HepG2 (cell line): ENCODE measurements at regions not wholly inside any gene's neighbourhood (a gene's known extent, or its start where the extent isn't known, plus 50 kb on each side); places are given as distances from the start of the nearest gene placed in this dataset.

Source experiments
- ATAC-seq: fragments of 200-7000 bp; cut with Tn5 transposase; 3 replicates; pipeline ENCODE4 v1.9.1; 2020; ENCODE audit warnings: mild to moderate bottlenecking, moderate library complexity
- BruUV-seq: library from RNA; stranded (reverse); fragments of 400-500 nt; replicated peaks from 2 replicates; lab custom pipeline; 2021; lab: Mats Ljungman, UMichigan
- CTCF ChIA-PET: fragments of 300-600 bp; formaldehyde crosslinking; extraction: SDS; loops from one replicate; lab custom pipeline; 2021; ENCODE audit warnings: low total read pairs, inconsistent platforms, low intra/inter-chr PET ratio; lab: Yijun Ruan, JAX
- POLR2A ChIA-PET: fragments of 350-600 bp; sonication (Branson Sonifier 250); formaldehyde crosslinking; loops from one replicate; lab custom pipeline; 2020; ENCODE audit warnings: antibody characterized with exemption, inconsistent platforms; lab: Yijun Ruan, JAX
- DNase-seq: peaks from one replicate; pipeline ENCODE4 v3.0.0-alpha.2; 2015; ENCODE audit warnings: low spot score
- FAIRE-seq: peaks from 3 replicates; lab custom pipeline; 2011; peaks lifted over from hg19 to GRCh38; lab: Jason Lieb, UNC
- H2AFZ ChIP-seq: one replicate; pipeline ENCODE4 v1.6.1; 2011; ENCODE audit warnings: low read length, inconsistent platforms
- H3K27ac ChIP-seq: fragments of 300-600 bp; 3 replicates; pipeline ENCODE4 v1.8.0; 2011; ENCODE audit warnings: mixed run types, mild to moderate bottlenecking, mixed read lengths, low read length, inconsistent platforms; ENCODE audit not compliant: insufficient read depth; ENCODE audit errors: extremely low read length
- H3K27me3 ChIP-seq, 2 experiments: fragments of 200-600 bp in 1 of 2; 2 replicates in 1 of 2; 3 replicates in 1 of 2; pipeline versions ENCODE4 v1.6.0 to v1.8.0; 2011; ENCODE audit warnings: low read length in 2 of 2, mild to moderate bottlenecking in 2 of 2, moderate library complexity in 2 of 2, inconsistent platforms in 1 of 2; ENCODE audit not compliant: insufficient read depth in 2 of 2, control insufficient read depth in 1 of 2
- H3K36me3 ChIP-seq, 2 experiments: fragments of 200-600 bp in 1 of 2; replicated peaks in 1 of 2; 2 replicates in 1 of 2; 3 replicates in 1 of 2; pipeline versions ENCODE4 v1.5.1 to v1.8.0; 2011; ENCODE audit warnings: low read length in 2 of 2, inconsistent platforms in 1 of 2; ENCODE audit not compliant: insufficient read depth in 2 of 2, control insufficient read depth in 1 of 2
- H3K4me1 ChIP-seq: 2 replicates; pipeline ENCODE4 v1.5.1; 2012; ENCODE audit warnings: low read length, inconsistent platforms; ENCODE audit not compliant: insufficient read depth
- H3K4me2 ChIP-seq: 2 replicates; pipeline ENCODE4 v1.6.0; 2011; ENCODE audit warnings: low read depth, low read length, inconsistent platforms
- H3K4me3 ChIP-seq, 3 experiments: fragments of 200-600 bp in 1 of 3; sonication (generic), shearing (Covaris generic) in 1 of 3; replicated peaks in 1 of 3; 2 replicates each; pipeline ENCODE4 v1.5.1; 2011 to 2016; ENCODE audit warnings: low read length in 3 of 3, inconsistent platforms in 2 of 3, low read depth in 2 of 3, mild to moderate bottlenecking in 2 of 3, control low read depth in 1 of 3, mixed read lengths in 1 of 3; ENCODE audit not compliant: insufficient read depth in 1 of 3
- H3K79me2 ChIP-seq: one replicate; pipeline ENCODE4 v1.6.1; 2011; ENCODE audit warnings: low read length, inconsistent platforms; ENCODE audit not compliant: insufficient read depth
- H3K9ac ChIP-seq: 2 replicates; pipeline ENCODE4 v1.6.0; 2011; ENCODE audit warnings: mild to moderate bottlenecking, low read depth, low read length, inconsistent platforms; ENCODE audit not compliant: insufficient read depth
- H3K9me3 ChIP-seq: 2 replicates; pipeline ENCODE4 v1.5.1; 2012; ENCODE audit warnings: mild to moderate bottlenecking, low read length
- H4K20me1 ChIP-seq: 2 replicates; pipeline ENCODE4 v1.6.0; 2011; ENCODE audit warnings: inconsistent platforms, mild to moderate bottlenecking, low read length, moderate library complexity; ENCODE audit not compliant: insufficient read depth
- BRCA1 ChIP-seq: sonication (generic); formaldehyde crosslinking; IDR thresholded peaks from 2 replicates; pipeline ENCODE4 v1.4.0; 2020; ENCODE audit warnings: missing genetic modification reagents
- CEBPG ChIP-seq: IDR thresholded peaks from 2 replicates; pipeline ENCODE4 v1.6.1; 2016
- FOSL2 ChIP-seq: sonication (generic); formaldehyde crosslinking; IDR thresholded peaks from 2 replicates; pipeline ENCODE4 v1.4.0; 2020; ENCODE audit warnings: missing genetic modification reagents
- HOXA5 ChIP-seq: sonication (generic); formaldehyde crosslinking; IDR thresholded peaks from 2 replicates; pipeline ENCODE4 v1.4.0; 2020; ENCODE audit warnings: missing genetic modification reagents
- IRX3 ChIP-seq: sonication (generic); formaldehyde crosslinking; IDR thresholded peaks from 2 replicates; pipeline ENCODE4 v1.8.1; 2023; ENCODE audit warnings: mild to moderate bottlenecking, low read depth, missing genetic modification reagents, borderline replicate concordance
- JUND ChIP-seq: sonication (generic); formaldehyde crosslinking; IDR thresholded peaks from 2 replicates; pipeline ENCODE4 v1.8.0; 2022; ENCODE audit warnings: mild to moderate bottlenecking, missing genetic modification reagents
- KAT8 ChIP-seq: IDR thresholded peaks from 2 replicates; pipeline ENCODE4 v1.6.1; 2016; ENCODE audit warnings: missing genetic modification reagents, missing compliant biosample characterization
- KDM4B ChIP-seq: sonication (generic); formaldehyde crosslinking; IDR thresholded peaks from 2 replicates; pipeline ENCODE4 v1.4.0; 2020; ENCODE audit warnings: missing genetic modification reagents
- MXD4 ChIP-seq: IDR thresholded peaks from 2 replicates; pipeline ENCODE4 v1.6.1; 2016; ENCODE audit warnings: mild to moderate bottlenecking, missing biosample characterization, missing genetic modification reagents
- NR3C1 ChIP-seq: sonication (generic); formaldehyde crosslinking; IDR thresholded peaks from 2 replicates; pipeline ENCODE4 v1.4.0; 2020; ENCODE audit warnings: missing genetic modification reagents
- PAWR ChIP-seq: sonication (generic); formaldehyde crosslinking; IDR thresholded peaks from 2 replicates; pipeline ENCODE4 v1.4.0; 2020; ENCODE audit warnings: missing genetic modification reagents, mild to moderate bottlenecking, borderline replicate concordance
- PLRG1 ChIP-seq: fragments of 450-650 bp; conservative IDR thresholded peaks from 2 replicates; pipeline ENCODE4 v1.6.1; 2016
- ZFP1 ChIP-seq: IDR thresholded peaks from 2 replicates; pipeline ENCODE4 v1.6.1; 2016
- ZFP36L1 ChIP-seq: sonication (generic); formaldehyde crosslinking; IDR thresholded peaks from 2 replicates; pipeline ENCODE4 v1.8.0; 2022; ENCODE audit warnings: mild to moderate bottlenecking, missing genetic modification reagents, moderate library complexity
- ZKSCAN8 ChIP-seq: IDR thresholded peaks from 2 replicates; pipeline ENCODE4 v1.6.1; 2016; ENCODE audit warnings: borderline replicate concordance, missing genetic modification reagents, missing compliant biosample characterization
- ZNF10 ChIP-seq: sonication (generic); formaldehyde crosslinking; IDR thresholded peaks from 2 replicates; pipeline ENCODE4 v1.4.0; 2020; ENCODE audit warnings: mild to moderate bottlenecking, low read depth, missing genetic modification reagents, borderline replicate concordance
- ZNF24 ChIP-seq: fragments of 450-650 bp; IDR thresholded peaks from 2 replicates; pipeline ENCODE4 v1.6.1; 2017; ENCODE audit warnings: antibody characterized with exemption, mild to moderate bottlenecking
- ZNF331 ChIP-seq: sonication (generic); formaldehyde crosslinking; IDR thresholded peaks from 2 replicates; pipeline ENCODE4 v1.4.0; 2020; ENCODE audit warnings: missing genetic modification reagents
- ZNF713 ChIP-seq: sonication (generic); formaldehyde crosslinking; IDR thresholded peaks from 2 replicates; pipeline ENCODE4 v1.4.0; 2020; ENCODE audit warnings: mild to moderate bottlenecking, missing genetic modification reagents
- ZZZ3 ChIP-seq: sonication (generic); formaldehyde crosslinking; IDR thresholded peaks from 2 replicates; pipeline ENCODE4 v1.4.0; 2020; ENCODE audit warnings: missing genetic modification reagents, mild to moderate bottlenecking, borderline replicate concordance
- WGBS: methylation state at CpG from one replicate; pipeline ENCODE4 v1.1.6; 2017; ENCODE audit warnings: low lambda C conversion rate; 5-methylcytosine and 5-hydroxymethylcytosine counted together
- in situ Hi-C: cut with HindIII; loops from 2 replicates; pipeline ENCODE4 v1.10.0; 2017; ENCODE audit warnings: low pct_unique_long_range_greater_than_20kb; ENCODE audit not compliant: extremely low pct_ligation_motif_present
- intact Hi-C: fragments of 100-400 bp; cut with micrococcal nuclease; formaldehyde crosslinking; loops from one replicate; pipeline ENCODE4 v1.10.0; 2022; ENCODE audit not compliant: unreplicated experiment
- TF ChIP-seq, protein P1 (sequence below): sonication (generic); formaldehyde crosslinking; IDR thresholded peaks from 2 replicates; pipeline ENCODE4 v1.5.0; 2020; ENCODE audit warnings: mild to moderate bottlenecking, missing genetic modification reagents
- TF ChIP-seq, protein P2 (sequence below): sonication (generic); formaldehyde crosslinking; IDR thresholded peaks from 2 replicates; pipeline ENCODE4 v1.4.0; 2020; ENCODE audit warnings: missing genetic modification reagents

DNA sequence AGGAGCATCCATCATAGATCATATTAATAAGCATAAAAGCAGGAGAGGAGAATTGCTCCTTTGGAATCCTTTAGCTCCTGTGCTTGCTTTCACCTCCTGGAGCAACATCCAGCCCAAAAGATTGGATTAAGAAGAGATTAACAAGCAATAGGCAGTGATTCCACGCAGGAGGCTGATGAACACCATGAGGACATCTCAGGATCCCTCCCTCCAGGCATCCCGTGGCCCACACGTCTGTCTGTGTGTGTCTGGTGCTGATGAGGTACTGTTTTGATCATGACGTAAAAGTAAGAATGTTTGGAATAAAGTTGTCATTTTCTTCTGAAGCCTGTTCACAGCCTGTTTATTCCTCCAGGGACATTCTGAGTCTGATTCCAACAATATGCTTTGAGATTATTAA, 185.5 kb upstream of the MYLIP start:
- POLR2A ChIA-PET, result no interaction called here
- ATAC-seq, result no peak
- no peaks in the 10 kb centered on the region for H3K9me3 ChIP-seq
- no peak overlapping the region for H3K4me3 ChIP-seq
- no peak for DNase-seq
- 6% methylated on average over 4 of the region's 4 CpGs for WGBS
- H3K36me3 ChIP-seq, result no peaks in the 10 kb centered on the region
- peaks cover 3 to 49% of the 10 kb centered on the region in 2 experiments; a peak in 4 of 5 replicates for H3K27me3 ChIP-seq
- no peak for FAIRE-seq
- CTCF ChIA-PET, result no interaction called here
- BruUV-seq, result no TSS peak
- no peak for TF ChIP-seq ZNF713 (CRISPR knock-in tag)
- TF ChIP-seq ZFP1 (CRISPR knock-in tag), result no peak
- no peak for TF ChIP-seq PAWR (CRISPR knock-in tag)
- TF ChIP-seq, all 625 proteins: peak for 0
- in situ Hi-C loops (no loop called here), intact Hi-C loops (loop anchor here (1.0 kb wide), 1 partner anchor 228 kb away; no protein-coding TSS in a partner anchor)
- Histone ChIP-seq H4K20me1 (no peaks in the 10 kb centered on the region; the same call in 1 of the 2 replicates), H3K4me1 (no peaks in the 10 kb centered on the region), H3K9ac (no peak overlapping the region), H3K79me2 (no peaks in the 10 kb centered on the region), H3K27ac (no peak overlapping the region), H2AFZ (no peak overlapping the region), H3K4me2 (no peak overlapping the region)

DNA sequence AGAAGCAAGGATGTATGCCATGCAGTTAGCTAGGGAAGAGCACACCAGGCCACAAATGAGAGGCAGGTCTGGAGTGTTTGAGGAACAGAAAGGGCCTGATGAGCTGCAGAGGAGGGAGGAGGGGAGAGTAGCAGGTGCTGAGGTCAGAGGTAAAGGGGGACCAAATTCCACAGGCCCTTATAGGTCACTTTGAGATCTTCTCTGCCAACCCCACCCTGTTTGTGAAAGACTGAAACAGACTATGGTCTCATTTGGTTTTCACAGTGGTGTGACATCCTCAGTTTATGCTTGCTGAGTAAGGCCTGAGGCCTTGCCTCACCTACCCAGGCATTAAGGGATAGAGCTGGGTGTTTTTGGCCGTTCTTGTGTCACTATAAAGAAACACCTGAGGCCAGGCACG, 187.7 kb upstream of the MYLIP start:
- intact Hi-C loops (no loop called here), in situ Hi-C loops (no loop called here)
- BruUV-seq, result no TSS peak
- peaks cover 2 to 34% of the 10 kb centered on the region in 2 experiments; a peak in 3 of 5 replicates for H3K27me3 ChIP-seq
- no peaks in the 10 kb centered on the region for H3K4me1 ChIP-seq
- FAIRE-seq, result no peak
- WGBS, result 0% methylated on average over 2 of the region's 2 CpGs
- no peak overlapping the region for H3K9ac ChIP-seq
- no peaks in the 10 kb centered on the region for H3K9me3 ChIP-seq
- no peaks in the 10 kb centered on the region for H4K20me1 ChIP-seq
- no peak overlapping the region for H3K4me3 ChIP-seq
- ATAC-seq, result no peak
- no peak overlapping the region for H2AFZ ChIP-seq
- no peak overlapping the region for H3K4me2 ChIP-seq
- no peaks in the 10 kb centered on the region for H3K79me2 ChIP-seq
- TF ChIP-seq, protein P1, sequence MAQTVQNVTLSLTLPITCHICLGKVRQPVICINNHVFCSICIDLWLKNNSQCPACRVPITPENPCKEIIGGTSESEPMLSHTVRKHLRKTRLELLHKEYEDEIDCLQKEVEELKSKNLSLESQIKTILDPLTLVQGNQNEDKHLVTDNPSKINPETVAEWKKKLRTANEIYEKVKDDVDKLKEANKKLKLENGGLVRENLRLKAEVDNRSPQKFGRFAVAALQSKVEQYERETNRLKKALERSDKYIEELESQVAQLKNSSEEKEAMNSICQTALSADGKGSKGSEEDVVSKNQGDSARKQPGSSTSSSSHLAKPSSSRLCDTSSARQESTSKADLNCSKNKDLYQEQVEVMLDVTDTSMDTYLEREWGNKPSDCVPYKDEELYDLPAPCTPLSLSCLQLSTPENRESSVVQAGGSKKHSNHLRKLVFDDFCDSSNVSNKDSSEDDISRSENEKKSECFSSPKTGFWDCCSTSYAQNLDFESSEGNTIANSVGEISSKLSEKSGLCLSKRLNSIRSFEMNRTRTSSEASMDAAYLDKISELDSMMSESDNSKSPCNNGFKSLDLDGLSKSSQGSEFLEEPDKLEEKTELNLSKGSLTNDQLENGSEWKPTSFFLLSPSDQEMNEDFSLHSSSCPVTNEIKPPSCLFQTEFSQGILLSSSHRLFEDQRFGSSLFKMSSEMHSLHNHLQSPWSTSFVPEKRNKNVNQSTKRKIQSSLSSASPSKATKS (CRISPR knock-in tag), result no peak
- TF ChIP-seq ZKSCAN8 (CRISPR knock-in tag) (no peak), IRX3 (CRISPR knock-in tag) (no peak), KAT8 (CRISPR knock-in tag) (no peak), HOXA5 (CRISPR knock-in tag) (no peak), FOSL2 (no peak), ZNF331 (CRISPR knock-in tag) (no peak), ZNF10 (CRISPR knock-in tag) (no peak), ZFP36L1 (CRISPR knock-in tag) (no peak), BRCA1 (no peak), KDM4B (no peak), PLRG1 (no peak), JUND (no peak), CEBPG (no peak), MXD4 (CRISPR knock-in tag) (no peak), NR3C1 (CRISPR knock-in tag) (no peak), ZZZ3 (CRISPR knock-in tag) (no peak), ZNF24 (no peak)
- TF ChIP-seq, protein P2, sequence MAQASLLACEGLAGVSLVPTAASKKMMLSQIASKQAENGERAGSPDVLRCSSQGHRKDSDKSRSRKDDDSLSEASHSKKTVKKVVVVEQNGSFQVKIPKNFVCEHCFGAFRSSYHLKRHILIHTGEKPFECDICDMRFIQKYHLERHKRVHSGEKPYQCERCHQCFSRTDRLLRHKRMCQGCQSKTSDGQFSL (CRISPR knock-in tag), result no peak
- POLR2A ChIA-PET, result no interaction called here
- CTCF ChIA-PET, result no interaction called here
- no peaks in the 10 kb centered on the region for H3K36me3 ChIP-seq
- no peak overlapping the region for H3K27ac ChIP-seq
- DNase-seq, result no peak
